ENCODE measurements at regions not wholly inside any gene's neighbourhood (a gene's known extent, or its start where the extent isn't known, plus 50 kb on each side); places are given as distances from the start of the nearest gene placed in this dataset.

DNA sequence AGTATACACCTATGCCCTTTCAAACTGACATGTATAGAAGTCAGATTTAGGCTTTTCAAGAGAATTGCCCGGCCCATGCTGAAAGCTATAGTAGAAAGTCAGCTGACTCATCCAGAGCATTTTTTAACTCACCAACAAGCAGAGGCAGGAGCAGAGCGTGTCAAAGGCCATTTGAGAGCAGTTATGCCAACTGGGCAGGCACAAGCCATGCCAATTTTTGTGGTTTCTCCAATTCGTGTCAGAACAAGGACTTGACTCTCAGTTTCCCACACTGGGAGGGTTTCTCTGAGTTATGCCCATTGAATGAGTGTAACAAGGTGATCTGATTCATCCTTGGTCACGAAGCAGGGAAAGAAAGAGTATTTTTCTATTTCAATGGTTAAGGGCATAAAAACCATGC, 403.3 kb upstream of the THBS1 start:
- ChIA-PET POLR2A (no interaction called here), CTCF (interaction anchor here (1.0 to 2.3 kb wide), 2 partner anchors 404 to 579 kb away, joined by 4 to 10 read pairs; partner anchors contain the start of gene THBS1)
- H3K9me2 ChIP-seq, result no peaks in the 10 kb centered on the region
- peaks cover 25% of the 10 kb centered on the region for H3F3A ChIP-seq (replicated peaks; ENCODE audit: insufficient read depth)
- no peak overlapping the region for H3K9ac ChIP-seq
- TF ChIP-seq CHD2 (IDR thresholded peaks at IDR 0.05; ENCODE audit: low read length, partially characterized antibody), result no peak
- TF ChIP-seq, protein P1, sequence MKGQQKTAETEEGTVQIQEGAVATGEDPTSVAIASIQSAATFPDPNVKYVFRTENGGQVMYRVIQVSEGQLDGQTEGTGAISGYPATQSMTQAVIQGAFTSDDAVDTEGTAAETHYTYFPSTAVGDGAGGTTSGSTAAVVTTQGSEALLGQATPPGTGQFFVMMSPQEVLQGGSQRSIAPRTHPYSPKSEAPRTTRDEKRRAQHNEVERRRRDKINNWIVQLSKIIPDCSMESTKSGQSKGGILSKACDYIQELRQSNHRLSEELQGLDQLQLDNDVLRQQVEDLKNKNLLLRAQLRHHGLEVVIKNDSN (IDR thresholded peaks at IDR 0.05; ENCODE audit: borderline replicate concordance, low read depth), result no peak
- H3K27ac ChIP-seq (ENCODE audit: low read depth in 2 of 2, low read length in 1 of 2), result no peak overlapping the region
- H3K36me3 ChIP-seq (replicated peaks in 1 of 2; ENCODE audit: control insufficient read depth in 1 of 2, insufficient read depth in 2 of 2, low read length in 1 of 2), result no peaks in the 10 kb centered on the region
- H3K9me3 ChIP-seq, result no peaks in the 10 kb centered on the region
- no peak for DNase-seq
- H3K4me3 ChIP-seq (ENCODE audit: low read depth in 2 of 2, low read length in 1 of 2), result no peak overlapping the region
- no peak overlapping the region for H2AFZ ChIP-seq (ENCODE audit: low read depth)
- H3K27me3 ChIP-seq (ENCODE audit: insufficient read depth), result no peaks in the 10 kb centered on the region
- WGBS (ENCODE audit: low lambda C conversion rate), result 82% methylated on average over 4 of the region's 4 CpGs
- no peaks in the 10 kb centered on the region for H4K20me1 ChIP-seq (ENCODE audit: insufficient read depth)
- H3K79me2 ChIP-seq (ENCODE audit: insufficient read depth), result no peaks in the 10 kb centered on the region
- no peak overlapping the region for H3K4me2 ChIP-seq
- peaks cover 8 to 20% of the 10 kb centered on the region in 2 experiments for H3K4me1 ChIP-seq (ENCODE audit: control insufficient read depth in 1 of 2, insufficient read depth in 2 of 2, low read depth in 1 of 2, low read length in 1 of 2)

DNA sequence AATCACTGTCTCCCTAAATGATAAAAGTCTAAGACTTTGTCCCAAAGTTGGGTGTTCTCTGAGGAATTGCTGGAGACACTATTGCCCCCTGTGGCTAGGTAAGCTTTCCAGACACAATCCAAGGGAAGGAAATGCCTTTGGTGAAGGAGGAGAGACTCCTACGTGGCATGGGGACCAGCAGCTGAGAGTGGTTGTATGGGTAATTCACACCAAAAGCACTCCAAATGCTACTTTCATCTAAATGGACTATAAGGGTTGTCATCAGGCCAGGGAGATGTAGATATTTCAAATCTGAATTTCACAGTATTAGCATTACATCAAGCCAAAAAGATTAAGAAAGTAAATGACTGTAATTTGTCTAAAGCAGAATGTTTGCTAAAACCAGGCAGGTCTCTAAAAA, 400.8 kb upstream of the THBS1 start:
- Histone ChIP-seq H3K4me2 (no peak overlapping the region; the same call in 1 of the 2 replicates), H3K9ac (no peak overlapping the region), H3K36me3 (replicated peaks in 1 of 2; ENCODE audit: control insufficient read depth in 1 of 2, insufficient read depth in 2 of 2, low read length in 1 of 2) (no peaks in the 10 kb centered on the region), H3K4me1 (ENCODE audit: control insufficient read depth in 1 of 2, insufficient read depth in 2 of 2, low read depth in 1 of 2, low read length in 1 of 2) (peaks cover 8 to 17% of the 10 kb centered on the region in 2 experiments), H3K4me3 (ENCODE audit: low read depth in 2 of 2, low read length in 1 of 2) (no peak overlapping the region), H3F3A (replicated peaks; ENCODE audit: insufficient read depth) (peaks cover 22% of the 10 kb centered on the region), H3K27me3 (ENCODE audit: insufficient read depth) (no peaks in the 10 kb centered on the region), H3K9me3 (no peaks in the 10 kb centered on the region), H3K9me2 (no peaks in the 10 kb centered on the region), H4K20me1 (ENCODE audit: insufficient read depth) (no peaks in the 10 kb centered on the region), H3K79me2 (ENCODE audit: insufficient read depth) (no peaks in the 10 kb centered on the region), H3K27ac (ENCODE audit: low read depth in 2 of 2, low read length in 1 of 2) (peak overlapping the region; percentile 51 to 87; a peak in 3 of 4 replicates), H2AFZ (ENCODE audit: low read depth) (no peak overlapping the region)
- POLR2A ChIA-PET, result no interaction called here
- no peak for DNase-seq
- TF ChIP-seq NRF1 (IDR thresholded peaks at IDR 0.05; ENCODE audit: low read depth, low read length), result no peak
- TF ChIP-seq, protein P2, sequence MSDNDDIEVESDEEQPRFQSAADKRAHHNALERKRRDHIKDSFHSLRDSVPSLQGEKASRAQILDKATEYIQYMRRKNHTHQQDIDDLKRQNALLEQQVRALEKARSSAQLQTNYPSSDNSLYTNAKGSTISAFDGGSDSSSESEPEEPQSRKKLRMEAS (IDR thresholded peaks at IDR 0.05; ENCODE audit: low read depth), result 0 out of 2 replicates have a peak, but pooled peaks have one; percentile 4
- TF ChIP-seq SIN3A (IDR thresholded peaks at IDR 0.05; ENCODE audit: borderline replicate concordance, low read depth, low read length), result no peak
- WGBS (ENCODE audit: low lambda C conversion rate), result 69% methylated on average over 1 of the region's 1 CpG
- CTCF ChIA-PET, result interaction anchor here (0.9 to 1.6 kb wide), 3 partner anchors 8 to 401 kb away, joined by 5 read pairs; partner anchors contain the start of gene THBS1

DNA sequence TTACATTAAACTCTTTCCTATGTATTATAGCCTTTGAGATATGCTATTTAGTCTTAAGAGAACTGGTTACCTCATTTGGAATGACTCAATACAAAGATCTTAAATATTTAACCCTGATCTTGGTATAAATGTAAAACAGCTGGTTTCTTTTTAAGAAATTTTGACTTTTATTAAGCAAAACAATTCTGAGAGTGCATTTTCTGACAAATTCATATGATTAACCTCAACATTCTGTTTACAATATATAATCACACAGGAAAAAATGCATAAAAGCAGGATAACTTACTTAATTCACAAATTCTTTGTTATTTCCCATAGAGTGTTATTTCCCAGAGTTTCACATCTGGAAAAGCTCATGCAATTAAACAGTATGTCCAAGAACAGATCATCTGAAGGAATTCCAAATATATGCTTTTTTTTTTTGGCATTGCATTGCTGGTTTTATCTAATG, 400.4 kb upstream of the THBS1 start:
- Histone ChIP-seq H3K9me3 (no peaks in the 10 kb centered on the region), H3K36me3 (replicated peaks in 1 of 2; ENCODE audit: control insufficient read depth in 1 of 2, insufficient read depth in 2 of 2, low read length in 1 of 2) (no peaks in the 10 kb centered on the region), H3K9ac (no peak overlapping the region), H3K4me3 (ENCODE audit: low read depth in 2 of 2, low read length in 1 of 2) (no peak overlapping the region), H3K4me1 (ENCODE audit: control insufficient read depth in 1 of 2, insufficient read depth in 2 of 2, low read depth in 1 of 2, low read length in 1 of 2) (peaks cover 8 to 17% of the 10 kb centered on the region in 2 experiments), H3K9me2 (no peaks in the 10 kb centered on the region), H3K27me3 (ENCODE audit: insufficient read depth) (no peaks in the 10 kb centered on the region), H3K4me2 (no peak overlapping the region), H4K20me1 (ENCODE audit: insufficient read depth) (no peaks in the 10 kb centered on the region), H3F3A (replicated peaks; ENCODE audit: insufficient read depth) (peaks cover 22% of the 10 kb centered on the region), H3K79me2 (ENCODE audit: insufficient read depth) (no peaks in the 10 kb centered on the region), H2AFZ (ENCODE audit: low read depth) (no peak overlapping the region), H3K27ac (ENCODE audit: low read depth in 2 of 2, low read length in 1 of 2) (peak overlapping the region; percentile 77 to 87; a peak in 3 of 4 replicates)
- CTCF ChIA-PET, result interaction anchor here (0.5 to 1.6 kb wide), 5 partner anchors 8 to 400 kb away, joined by 3 to 5 read pairs (median 5); partner anchors contain the start of gene THBS1
- DNase-seq, result no peak
- POLR2A ChIA-PET, result no interaction called here
- TF ChIP-seq GATA2 (CRISPR knock-in tag; IDR thresholded peaks at IDR 0.05) (no peak), SIN3A (IDR thresholded peaks at IDR 0.05; ENCODE audit: borderline replicate concordance, low read depth, low read length) (no peak), FOSL2 (IDR thresholded peaks at IDR 0.05; ENCODE audit: borderline replicate concordance, low read depth) (no peak), CHD2 (IDR thresholded peaks at IDR 0.05; ENCODE audit: low read length, partially characterized antibody) (no peak), FOXJ3 (CRISPR knock-in tag; IDR thresholded peaks at IDR 0.05) (no peak), JUND (IDR thresholded peaks at IDR 0.05) (peak; percentile 4; the same call in 1 of the 2 replicates), GABPA (IDR thresholded peaks at IDR 0.05; ENCODE audit: low read depth) (no peak), RXRA (IDR thresholded peaks at IDR 0.05; ENCODE audit: borderline replicate concordance, low read depth) (no peak), EP300 (IDR thresholded peaks at IDR 0.05; ENCODE audit: borderline replicate concordance in 1 of 2, low read depth in 1 of 2, low read length in 1 of 2) (peak in 1 of 2 experiments; percentile 51; a peak in 1 of 4 replicates)
- TF ChIP-seq, protein P3, sequence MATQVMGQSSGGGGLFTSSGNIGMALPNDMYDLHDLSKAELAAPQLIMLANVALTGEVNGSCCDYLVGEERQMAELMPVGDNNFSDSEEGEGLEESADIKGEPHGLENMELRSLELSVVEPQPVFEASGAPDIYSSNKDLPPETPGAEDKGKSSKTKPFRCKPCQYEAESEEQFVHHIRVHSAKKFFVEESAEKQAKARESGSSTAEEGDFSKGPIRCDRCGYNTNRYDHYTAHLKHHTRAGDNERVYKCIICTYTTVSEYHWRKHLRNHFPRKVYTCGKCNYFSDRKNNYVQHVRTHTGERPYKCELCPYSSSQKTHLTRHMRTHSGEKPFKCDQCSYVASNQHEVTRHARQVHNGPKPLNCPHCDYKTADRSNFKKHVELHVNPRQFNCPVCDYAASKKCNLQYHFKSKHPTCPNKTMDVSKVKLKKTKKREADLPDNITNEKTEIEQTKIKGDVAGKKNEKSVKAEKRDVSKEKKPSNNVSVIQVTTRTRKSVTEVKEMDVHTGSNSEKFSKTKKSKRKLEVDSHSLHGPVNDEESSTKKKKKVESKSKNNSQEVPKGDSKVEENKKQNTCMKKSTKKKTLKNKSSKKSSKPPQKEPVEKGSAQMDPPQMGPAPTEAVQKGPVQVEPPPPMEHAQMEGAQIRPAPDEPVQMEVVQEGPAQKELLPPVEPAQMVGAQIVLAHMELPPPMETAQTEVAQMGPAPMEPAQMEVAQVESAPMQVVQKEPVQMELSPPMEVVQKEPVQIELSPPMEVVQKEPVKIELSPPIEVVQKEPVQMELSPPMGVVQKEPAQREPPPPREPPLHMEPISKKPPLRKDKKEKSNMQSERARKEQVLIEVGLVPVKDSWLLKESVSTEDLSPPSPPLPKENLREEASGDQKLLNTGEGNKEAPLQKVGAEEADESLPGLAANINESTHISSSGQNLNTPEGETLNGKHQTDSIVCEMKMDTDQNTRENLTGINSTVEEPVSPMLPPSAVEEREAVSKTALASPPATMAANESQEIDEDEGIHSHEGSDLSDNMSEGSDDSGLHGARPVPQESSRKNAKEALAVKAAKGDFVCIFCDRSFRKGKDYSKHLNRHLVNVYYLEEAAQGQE (IDR thresholded peaks at IDR 0.05; ENCODE audit: low read depth, low read length), result no peak
- TF ChIP-seq, protein P4, sequence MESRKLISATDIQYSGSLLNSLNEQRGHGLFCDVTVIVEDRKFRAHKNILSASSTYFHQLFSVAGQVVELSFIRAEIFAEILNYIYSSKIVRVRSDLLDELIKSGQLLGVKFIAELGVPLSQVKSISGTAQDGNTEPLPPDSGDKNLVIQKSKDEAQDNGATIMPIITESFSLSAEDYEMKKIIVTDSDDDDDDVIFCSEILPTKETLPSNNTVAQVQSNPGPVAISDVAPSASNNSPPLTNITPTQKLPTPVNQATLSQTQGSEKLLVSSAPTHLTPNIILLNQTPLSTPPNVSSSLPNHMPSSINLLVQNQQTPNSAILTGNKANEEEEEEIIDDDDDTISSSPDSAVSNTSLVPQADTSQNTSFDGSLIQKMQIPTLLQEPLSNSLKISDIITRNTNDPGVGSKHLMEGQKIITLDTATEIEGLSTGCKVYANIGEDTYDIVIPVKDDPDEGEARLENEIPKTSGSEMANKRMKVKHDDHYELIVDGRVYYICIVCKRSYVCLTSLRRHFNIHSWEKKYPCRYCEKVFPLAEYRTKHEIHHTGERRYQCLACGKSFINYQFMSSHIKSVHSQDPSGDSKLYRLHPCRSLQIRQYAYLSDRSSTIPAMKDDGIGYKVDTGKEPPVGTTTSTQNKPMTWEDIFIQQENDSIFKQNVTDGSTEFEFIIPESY (IDR thresholded peaks at IDR 0.05; ENCODE audit: borderline replicate concordance, low read depth), result no peak

All from SK-N-SH (cell line).